BE2C (cell line): ENCODE measurements at regions not wholly inside any gene's neighbourhood (a gene's known extent, or its start where the extent isn't known, plus 50 kb on each side); places are given as distances from the start of the nearest gene placed in this dataset.

Experiments used
- DNase-seq: peaks from one replicate; pipeline ENCODE4 v3.0.0-alpha.2; 2020
- H3K27me3 ChIP-seq: fragments of 250-450 bp; sonication (Bioruptor Pico); 2 replicates; pipeline ENCODE4 v1.5.1; 2020; ENCODE audit warnings: mild to moderate bottlenecking
- H3K36me3 ChIP-seq: fragments of 250-450 bp; sonication (Bioruptor Pico); 2 replicates; pipeline ENCODE4 v1.5.1; 2020; ENCODE audit warnings: mild to moderate bottlenecking
- H3K4me1 ChIP-seq: fragments of 250-450 bp; sonication (Bioruptor Pico); 2 replicates; pipeline ENCODE4 v1.5.1; 2020
- H3K4me3 ChIP-seq: 2 replicates; pipeline ENCODE4 v1.5.1; 2011; ENCODE audit warnings: low read depth, low read length
- H3K9me3 ChIP-seq: fragments of 250-450 bp; sonication (Bioruptor Pico); 2 replicates; pipeline ENCODE4 v1.5.1; 2020
- TF ChIP-seq, protein P1 (sequence below): IDR thresholded peaks from 2 replicates; pipeline ENCODE4 v1.5.1; 2012; ENCODE audit warnings: mild to moderate bottlenecking, low read depth, low read length

DNA sequence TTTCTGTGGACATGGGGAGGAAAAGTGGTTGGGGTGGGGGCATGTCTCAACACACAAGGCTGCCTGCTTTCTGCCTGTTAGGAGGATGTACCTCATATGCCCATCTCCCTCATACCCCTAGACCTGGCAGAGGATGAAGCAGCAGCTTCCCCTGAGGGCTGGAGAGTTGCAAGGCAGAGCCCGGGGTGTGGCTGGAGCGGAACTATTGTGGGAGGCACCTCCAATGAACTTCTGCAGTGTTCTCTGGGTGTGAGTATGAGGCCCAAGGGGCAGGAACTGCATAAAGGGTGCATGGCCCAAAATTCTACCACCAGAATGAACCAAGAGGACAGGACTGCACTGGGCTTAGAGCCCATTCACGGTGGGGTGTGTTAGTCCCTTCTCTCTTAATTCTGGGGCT is 296.3 kb upstream of the SIX2 start:
- no peaks in the 10 kb centered on the region for H3K4me1 ChIP-seq
- H3K9me3 ChIP-seq, result no peaks in the 10 kb centered on the region
- TF ChIP-seq, protein P1, sequence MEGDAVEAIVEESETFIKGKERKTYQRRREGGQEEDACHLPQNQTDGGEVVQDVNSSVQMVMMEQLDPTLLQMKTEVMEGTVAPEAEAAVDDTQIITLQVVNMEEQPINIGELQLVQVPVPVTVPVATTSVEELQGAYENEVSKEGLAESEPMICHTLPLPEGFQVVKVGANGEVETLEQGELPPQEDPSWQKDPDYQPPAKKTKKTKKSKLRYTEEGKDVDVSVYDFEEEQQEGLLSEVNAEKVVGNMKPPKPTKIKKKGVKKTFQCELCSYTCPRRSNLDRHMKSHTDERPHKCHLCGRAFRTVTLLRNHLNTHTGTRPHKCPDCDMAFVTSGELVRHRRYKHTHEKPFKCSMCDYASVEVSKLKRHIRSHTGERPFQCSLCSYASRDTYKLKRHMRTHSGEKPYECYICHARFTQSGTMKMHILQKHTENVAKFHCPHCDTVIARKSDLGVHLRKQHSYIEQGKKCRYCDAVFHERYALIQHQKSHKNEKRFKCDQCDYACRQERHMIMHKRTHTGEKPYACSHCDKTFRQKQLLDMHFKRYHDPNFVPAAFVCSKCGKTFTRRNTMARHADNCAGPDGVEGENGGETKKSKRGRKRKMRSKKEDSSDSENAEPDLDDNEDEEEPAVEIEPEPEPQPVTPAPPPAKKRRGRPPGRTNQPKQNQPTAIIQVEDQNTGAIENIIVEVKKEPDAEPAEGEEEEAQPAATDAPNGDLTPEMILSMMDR, result no peak
- no peaks in the 10 kb centered on the region for H3K36me3 ChIP-seq
- H3K27me3 ChIP-seq, result no peaks in the 10 kb centered on the region
- H3K4me3 ChIP-seq, result no peak overlapping the region
- no peak for DNase-seq

DNA sequence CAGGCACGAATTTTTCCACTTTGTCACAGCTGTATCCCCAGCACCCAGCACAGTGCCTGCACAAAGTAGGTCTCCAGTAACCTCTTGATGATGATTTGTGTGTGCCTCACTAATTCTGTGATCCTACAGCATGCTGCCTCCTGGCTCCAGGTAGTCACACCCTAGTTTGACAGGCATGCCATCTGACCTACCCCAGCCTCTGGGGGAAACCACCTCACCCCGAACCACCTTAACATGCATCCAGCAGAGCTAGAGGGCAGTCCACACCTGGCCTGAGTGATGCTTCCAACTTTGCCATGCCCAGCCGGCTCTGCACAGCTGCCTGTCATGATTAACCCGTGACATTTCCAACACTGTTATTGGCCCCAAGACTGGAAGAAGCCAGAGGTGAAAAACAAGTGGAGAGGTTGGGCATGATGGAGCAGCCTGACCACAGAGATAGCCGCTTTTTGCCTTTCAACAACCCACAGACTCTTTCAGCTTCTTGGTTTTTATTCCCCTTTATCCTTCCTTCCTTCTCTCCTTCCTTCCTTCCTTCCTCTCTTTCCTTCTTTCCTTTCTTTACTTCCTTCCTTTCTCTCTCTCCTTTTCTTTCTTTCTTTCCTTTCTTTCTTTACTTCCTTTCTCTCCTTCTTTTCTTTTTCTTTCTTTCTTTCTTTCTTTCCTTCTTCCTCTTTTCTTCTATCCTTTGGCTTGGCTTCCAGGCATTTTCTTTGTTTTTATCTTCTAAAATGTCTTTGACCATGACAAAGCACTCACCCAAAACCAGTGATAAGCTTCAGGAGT is 294.4 kb upstream of the SIX2 start:
- H3K4me1 ChIP-seq, result no peaks in the 10 kb centered on the region
- no peak overlapping the region for H3K4me3 ChIP-seq
- H3K27me3 ChIP-seq, result no peaks in the 10 kb centered on the region
- DNase-seq, result no peak
- H3K9me3 ChIP-seq, result no peaks in the 10 kb centered on the region
- TF ChIP-seq, protein P1, result no peak
- no peaks in the 10 kb centered on the region for H3K36me3 ChIP-seq

DNA sequence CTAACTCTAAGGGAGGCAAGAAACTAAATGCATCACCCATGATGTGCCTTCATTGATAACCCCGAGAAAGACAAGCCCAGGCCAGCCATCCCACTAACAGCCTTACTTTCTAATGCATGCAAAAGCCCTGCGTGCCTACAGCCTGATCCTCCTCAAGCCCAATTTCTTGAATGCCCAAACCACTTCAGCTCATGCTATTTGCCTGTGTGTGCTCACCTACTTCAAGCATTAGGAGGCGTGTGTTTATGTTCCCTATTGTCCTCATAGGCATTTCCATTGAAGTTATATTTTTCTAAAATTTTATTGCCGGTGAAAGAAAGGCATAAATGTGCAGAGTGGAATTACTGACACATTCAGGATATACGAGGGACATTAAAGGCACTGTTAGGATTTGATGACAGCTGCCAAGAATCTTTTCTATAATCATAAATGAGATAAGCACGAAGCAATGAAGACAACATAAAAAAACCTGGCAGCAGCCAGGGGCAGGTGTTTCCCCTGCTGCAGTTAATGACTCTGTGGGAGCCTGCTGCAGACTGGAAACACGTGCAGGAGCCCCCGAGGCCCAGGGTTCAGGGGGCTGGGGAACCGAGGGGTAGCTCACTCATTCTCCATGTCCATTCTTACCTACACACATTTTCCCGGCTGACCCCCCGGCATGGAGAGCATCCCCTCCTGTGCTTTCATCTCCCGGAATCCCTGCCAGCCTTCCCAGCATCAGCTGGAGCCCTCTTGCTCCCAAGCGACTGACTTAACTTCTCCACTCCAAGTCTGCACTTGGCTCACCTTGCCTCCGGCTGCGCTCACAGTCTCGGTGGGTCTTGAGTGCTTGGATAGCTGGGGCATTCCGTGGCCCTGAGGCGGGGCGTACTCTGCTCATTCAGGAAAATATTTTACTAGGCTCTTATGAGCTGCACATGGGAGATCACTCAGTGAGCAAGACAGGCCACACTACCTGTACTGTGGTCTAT is 292.3 kb upstream of the SIX2 start:
- H3K9me3 ChIP-seq, result no peaks in the 10 kb centered on the region
- no peaks in the 10 kb centered on the region for H3K36me3 ChIP-seq
- TF ChIP-seq, protein P1, result no peak
- no peak overlapping the region for H3K4me3 ChIP-seq
- no peaks in the 10 kb centered on the region for H3K27me3 ChIP-seq
- H3K4me1 ChIP-seq, result no peaks in the 10 kb centered on the region
- DNase-seq, result no peak

DNA sequence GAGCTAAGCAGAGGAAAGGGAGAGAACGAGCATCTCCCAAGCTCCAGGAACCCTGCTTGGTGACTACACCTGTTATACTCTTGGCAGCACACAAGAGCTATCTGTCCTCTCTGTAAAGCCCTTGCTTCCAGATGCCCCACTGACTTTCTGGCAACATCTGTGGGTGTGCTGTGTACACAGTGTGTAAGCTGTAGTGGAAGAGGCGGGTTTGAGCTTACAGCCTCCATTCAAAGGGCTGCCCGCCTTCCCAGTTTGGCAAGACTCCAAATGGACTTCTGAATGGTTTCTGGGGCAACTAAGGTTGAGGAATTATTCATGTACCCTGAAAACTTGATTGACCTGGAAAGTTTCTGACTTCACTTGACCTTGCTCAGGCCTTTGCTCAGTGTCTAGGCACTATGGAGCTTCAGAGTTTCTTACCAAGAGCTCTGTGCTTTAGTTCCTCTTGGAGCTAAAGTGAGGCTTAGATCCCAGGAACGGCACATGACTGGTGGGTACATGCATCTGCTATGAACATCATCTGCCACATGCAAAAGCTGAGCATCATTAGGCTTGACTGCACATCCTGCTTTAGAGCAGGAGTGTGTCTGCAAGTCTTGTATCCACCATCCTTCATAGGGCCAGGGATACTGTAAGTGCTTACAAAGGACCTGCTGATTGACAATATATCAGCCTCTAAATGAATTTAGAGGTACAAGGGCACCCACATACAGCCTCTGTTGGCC is 290.9 kb upstream of the SIX2 start:
- Histone ChIP-seq H3K27me3 (no peaks in the 10 kb centered on the region), H3K4me1 (no peaks in the 10 kb centered on the region), H3K9me3 (no peaks in the 10 kb centered on the region), H3K36me3 (no peaks in the 10 kb centered on the region), H3K4me3 (no peak overlapping the region)
- DNase-seq, result no peak
- TF ChIP-seq, protein P1, result no peak

DNA sequence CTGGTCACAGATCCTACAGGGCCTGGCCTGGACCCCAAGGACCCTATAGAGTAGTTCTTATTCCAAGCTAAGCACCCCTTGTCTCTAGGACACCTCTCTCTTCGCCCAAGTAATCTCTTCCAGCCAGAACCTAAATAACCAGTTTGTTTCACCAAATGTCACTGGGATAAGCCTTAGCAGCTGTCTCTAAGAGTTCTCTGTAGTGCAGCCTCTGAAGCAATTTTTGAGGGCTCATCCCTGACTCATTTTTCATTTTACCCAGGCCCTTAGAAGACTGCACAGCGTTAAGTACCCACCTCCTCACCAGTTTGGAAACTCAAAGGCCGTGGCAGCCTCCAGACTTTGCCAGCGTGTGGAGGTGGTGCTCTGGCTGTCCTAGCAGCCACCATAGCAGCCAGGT is 290.1 kb upstream of the SIX2 start:
- Histone ChIP-seq H3K4me1 (no peaks in the 10 kb centered on the region), H3K4me3 (no peak overlapping the region), H3K9me3 (no peaks in the 10 kb centered on the region), H3K36me3 (no peaks in the 10 kb centered on the region), H3K27me3 (no peaks in the 10 kb centered on the region)
- TF ChIP-seq, protein P1, result no peak
- no peak for DNase-seq
